HEK293 (cell line): ENCODE measurements at regions not wholly inside any gene's neighbourhood (a gene's known extent, or its start where the extent isn't known, plus 50 kb on each side); places are given as distances from the start of the nearest gene placed in this dataset.

Experiments used
- CTCF ChIA-PET: fragments of 350-600 bp; formaldehyde crosslinking; extraction: SDS; loops from one replicate; lab custom pipeline; 2021; ENCODE audit warnings: antibody characterized with exemption; lab: Yijun Ruan, JAX
- POLR2A ChIA-PET: fragments of 300-600 bp; formaldehyde crosslinking; extraction: SDS; loops from one replicate; lab custom pipeline; 2020; ENCODE audit warnings: antibody characterized with exemption, inconsistent platforms; lab: Yijun Ruan, JAX
- H3K27ac ChIP-seq: fragments of 200-500 bp; sonication (Bioruptor generic); 2 replicates; pipeline ENCODE4 v1.5.1; 2014; ENCODE audit warnings: low read depth, low read length, control low read depth, inconsistent platforms; ENCODE audit errors: extremely low read depth
- H3K36me3 ChIP-seq, 2 experiments: fragments of 200-500 bp in 1 of 2; sonication (Bioruptor generic) in 1 of 2; 1 replicate in 1 of 2; 2 replicates in 1 of 2; pipeline ENCODE4 v1.5.1; 2014 to 2017; ENCODE audit warnings: inconsistent platforms in 2 of 2, low read length in 2 of 2; ENCODE audit not compliant: control insufficient read depth in 2 of 2, insufficient read depth in 1 of 2
- H3K4me1 ChIP-seq: fragments of 200-500 bp; sonication (Bioruptor generic); 2 replicates; pipeline ENCODE4 v1.5.1; 2014; ENCODE audit warnings: mild to moderate bottlenecking, low read length, inconsistent platforms; ENCODE audit not compliant: control insufficient read depth, insufficient read depth
- H3K4me3 ChIP-seq: 2 replicates; pipeline ENCODE4 v1.5.1; 2011; ENCODE audit warnings: low read depth, mild to moderate bottlenecking, control low read depth, low read length, moderate library complexity
- H3K9me3 ChIP-seq: fragments of 200-500 bp; sonication (Bioruptor generic); 2 replicates; pipeline ENCODE4 v1.5.1; 2014; ENCODE audit warnings: low read depth, low read length, inconsistent platforms; ENCODE audit not compliant: control insufficient read depth, insufficient read depth
- ELK4 ChIP-seq: IDR thresholded peaks from 2 replicates; pipeline ENCODE4 v1.6.1; 2011; ENCODE audit warnings: mild to moderate bottlenecking, low read depth, low read length, borderline replicate concordance
- MEIS1 ChIP-seq: sonication (generic); formaldehyde crosslinking; IDR thresholded peaks from 2 replicates; pipeline ENCODE4 v1.8.1; 2022; ENCODE audit warnings: missing genetic modification reagents, mild to moderate bottlenecking, borderline replicate concordance
- OVOL3 ChIP-seq: fragments of 450-650 bp; formaldehyde crosslinking; IDR thresholded peaks from 2 replicates; pipeline ENCODE4 v1.5.1; 2016; ENCODE audit warnings: missing biosample characterization, missing genetic modification characterization
- PRDM1 ChIP-seq: fragments of 450-650 bp; formaldehyde crosslinking; IDR thresholded peaks from 2 replicates; pipeline ENCODE4; 2016; ENCODE audit warnings: missing biosample characterization, missing genetic modification characterization
- SCRT1 ChIP-seq: fragments of 450-650 bp; formaldehyde crosslinking; IDR thresholded peaks from 2 replicates; pipeline ENCODE4 v1.5.1; 2016; ENCODE audit warnings: missing biosample characterization, missing genetic modification characterization, borderline replicate concordance
- TRIM28 ChIP-seq: IDR thresholded peaks from 2 replicates; pipeline ENCODE4 v1.6.1; 2011; ENCODE audit warnings: low read length, control low read depth, borderline replicate concordance
- WT1 ChIP-seq: fragments of 450-650 bp; formaldehyde crosslinking; IDR thresholded peaks from 2 replicates; pipeline ENCODE4 v1.5.1; 2016; ENCODE audit warnings: missing biosample characterization, missing genetic modification characterization
- ZEB2 ChIP-seq: fragments of 450-650 bp; formaldehyde crosslinking; IDR thresholded peaks from 2 replicates; pipeline ENCODE4 v1.5.1; 2016; ENCODE audit warnings: missing biosample characterization, missing genetic modification characterization
- ZNF10 ChIP-seq: fragments of 450-650 bp; formaldehyde crosslinking; IDR thresholded peaks from 2 replicates; pipeline ENCODE4 v1.5.1; 2017; ENCODE audit warnings: missing biosample characterization, missing genetic modification characterization
- ZNF2 ChIP-seq: fragments of 450-650 bp; formaldehyde crosslinking; IDR thresholded peaks from 2 replicates; pipeline ENCODE4 v1.5.1; 2016; ENCODE audit warnings: missing biosample characterization, missing genetic modification characterization
- ZNF292 ChIP-seq: fragments of 450-650 bp; formaldehyde crosslinking; IDR thresholded peaks from 2 replicates; pipeline ENCODE4 v1.5.1; 2016; ENCODE audit warnings: low read depth, missing biosample characterization, missing genetic modification characterization, borderline replicate concordance
- ZNF426 ChIP-seq: fragments of 450-650 bp; formaldehyde crosslinking; IDR thresholded peaks from 2 replicates; pipeline ENCODE4 v1.5.1; 2017; ENCODE audit warnings: missing biosample characterization, missing genetic modification characterization, mild to moderate bottlenecking, inconsistent platforms, moderate library complexity
- ZNF433 ChIP-seq: fragments of 450-650 bp; formaldehyde crosslinking; IDR thresholded peaks from 2 replicates; pipeline ENCODE4 v1.5.1; 2016; ENCODE audit warnings: missing biosample characterization, missing genetic modification characterization, low read depth
- ZNF596 ChIP-seq: fragments of 450-650 bp; IDR thresholded peaks from 2 replicates; pipeline ENCODE4 v1.5.0; 2018; ENCODE audit warnings: missing biosample characterization, mild to moderate bottlenecking, missing genetic modification characterization, moderate library complexity
- ZNF621 ChIP-seq: fragments of 450-650 bp; formaldehyde crosslinking; IDR thresholded peaks from 2 replicates; pipeline ENCODE4 v1.5.1; 2017; ENCODE audit warnings: missing biosample characterization, missing genetic modification characterization
- ZNF701 ChIP-seq: fragments of 450-650 bp; formaldehyde crosslinking; IDR thresholded peaks from 2 replicates; pipeline ENCODE4 v1.5.1; 2016; ENCODE audit warnings: missing biosample characterization, missing genetic modification characterization
- ZNF707 ChIP-seq: fragments of 450-650 bp; formaldehyde crosslinking; IDR thresholded peaks from 2 replicates; pipeline ENCODE4 v1.5.1; 2016; ENCODE audit warnings: missing biosample characterization, missing genetic modification characterization
- ZSCAN30 ChIP-seq: fragments of 450-650 bp; IDR thresholded peaks from 2 replicates; pipeline ENCODE4 v1.5.1; 2018; ENCODE audit warnings: missing biosample characterization, mild to moderate bottlenecking, missing genetic modification characterization, moderate library complexity
- ZXDB ChIP-seq: fragments of 450-650 bp; formaldehyde crosslinking; IDR thresholded peaks from 2 replicates; pipeline ENCODE4 v1.5.1; 2016; ENCODE audit warnings: missing biosample characterization, missing genetic modification characterization
- TF ChIP-seq, protein P1 (sequence below): fragments of 450-650 bp; formaldehyde crosslinking; IDR thresholded peaks from 2 replicates; pipeline ENCODE4 v1.5.1; 2016; ENCODE audit warnings: missing biosample characterization, missing genetic modification characterization
- TF ChIP-seq, protein P2 (sequence below): fragments of 450-650 bp; formaldehyde crosslinking; IDR thresholded peaks from 2 replicates; pipeline ENCODE4 v1.5.1; 2017; ENCODE audit warnings: missing biosample characterization, missing genetic modification characterization
- TF ChIP-seq, protein P3 (sequence below): fragments of 450-650 bp; IDR thresholded peaks from 2 replicates; pipeline ENCODE4 v1.5.1; 2018; ENCODE audit warnings: missing biosample characterization, mild to moderate bottlenecking, missing genetic modification characterization

GRCh38 chr12:131493068-131493826 lies 217.6 kb upstream of the SFSWAP start (continued):
- TF ChIP-seq, protein P1, sequence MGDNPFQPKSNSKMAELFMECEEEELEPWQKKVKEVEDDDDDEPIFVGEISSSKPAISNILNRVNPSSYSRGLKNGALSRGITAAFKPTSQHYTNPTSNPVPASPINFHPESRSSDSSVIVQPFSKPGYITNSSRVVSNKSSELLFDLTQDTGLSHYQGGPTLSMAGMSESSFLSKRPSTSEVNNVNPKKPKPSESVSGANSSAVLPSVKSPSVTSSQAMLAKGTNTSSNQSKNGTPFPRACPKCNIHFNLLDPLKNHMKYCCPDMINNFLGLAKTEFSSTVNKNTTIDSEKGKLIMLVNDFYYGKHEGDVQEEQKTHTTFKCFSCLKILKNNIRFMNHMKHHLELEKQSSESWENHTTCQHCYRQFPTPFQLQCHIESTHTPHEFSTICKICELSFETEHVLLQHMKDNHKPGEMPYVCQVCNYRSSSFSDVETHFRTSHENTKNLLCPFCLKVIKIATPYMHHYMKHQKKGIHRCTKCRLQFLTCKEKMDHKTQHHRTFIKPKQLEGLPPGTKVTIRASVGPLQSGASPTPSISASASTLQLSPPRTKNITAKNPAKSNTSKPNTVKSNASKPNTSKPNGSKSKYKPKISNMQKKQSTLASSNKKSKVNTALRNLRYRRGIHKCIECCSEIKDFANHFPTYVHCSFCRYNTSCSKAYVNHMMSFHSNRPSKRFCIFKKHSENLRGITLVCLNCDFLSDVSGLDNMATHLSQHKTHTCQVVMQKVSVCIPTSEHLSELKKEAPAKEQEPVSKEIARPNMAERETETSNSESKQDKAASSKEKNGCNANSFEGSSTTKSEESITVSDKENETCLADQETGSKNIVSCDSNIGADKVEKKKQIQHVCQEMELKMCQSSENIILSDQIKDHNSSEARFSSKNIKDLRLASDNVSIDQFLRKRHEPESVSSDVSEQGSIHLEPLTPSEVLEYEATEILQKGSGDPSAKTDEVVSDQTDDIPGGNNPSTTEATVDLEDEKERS (tag by site-specific recombination): no peak
- TF ChIP-seq ZNF2 (no peak), ZSCAN30 (tag by site-specific recombination) (no peak), ZNF596 (tag by site-specific recombination) (no peak)
- TF ChIP-seq, all 188 proteins: peak for 0

DNA sequence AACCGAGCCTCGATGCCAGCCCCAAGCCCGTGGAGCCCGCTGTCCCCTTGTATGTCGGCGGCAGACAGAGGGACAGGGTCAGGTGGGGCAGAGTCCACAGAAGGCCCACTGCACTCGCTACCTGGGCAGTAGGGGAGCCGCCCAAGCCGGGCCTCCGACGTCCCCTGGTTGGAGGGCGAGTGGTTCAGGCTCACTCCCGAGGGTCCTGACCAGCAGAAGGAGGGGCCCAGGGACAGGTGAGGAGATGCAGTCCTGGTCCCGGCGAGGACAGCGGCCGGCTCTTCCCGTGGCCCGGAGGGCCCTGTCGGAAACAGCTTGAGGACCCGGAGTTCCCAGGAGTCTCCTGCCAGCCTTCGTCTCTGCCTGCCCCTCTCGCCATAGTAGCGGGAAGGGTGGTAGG lies 216.7 kb upstream of the SFSWAP start:
- Histone ChIP-seq H3K27ac (no peak overlapping the region), H3K9me3 (no peaks in the 10 kb centered on the region), H3K4me3 (no peak overlapping the region), H3K4me1 (no peaks in the 10 kb centered on the region), H3K36me3 (no peaks in the 10 kb centered on the region)
- ChIA-PET CTCF (no interaction called here), POLR2A (no interaction called here)
- TF ChIP-seq ZNF10 (tag by site-specific recombination) (no peak), SCRT1 (tag by site-specific recombination) (no peak), ZNF292 (no peak), ZNF596 (tag by site-specific recombination) (no peak), ELK4 (no peak), ZNF426 (tag by site-specific recombination) (no peak), ZNF621 (tag by site-specific recombination) (no peak), ZNF433 (tag by site-specific recombination) (no peak), ZNF707 (tag by site-specific recombination) (no peak), PRDM1 (no peak), MEIS1 (CRISPR knock-in tag) (no peak), WT1 (tag by site-specific recombination) (no peak), OVOL3 (tag by site-specific recombination) (no peak), ZXDB (tag by site-specific recombination) (no peak), ZNF701 (no peak), ZEB2 (tag by site-specific recombination) (no peak), TRIM28 (no peak)
- TF ChIP-seq, protein P2, sequence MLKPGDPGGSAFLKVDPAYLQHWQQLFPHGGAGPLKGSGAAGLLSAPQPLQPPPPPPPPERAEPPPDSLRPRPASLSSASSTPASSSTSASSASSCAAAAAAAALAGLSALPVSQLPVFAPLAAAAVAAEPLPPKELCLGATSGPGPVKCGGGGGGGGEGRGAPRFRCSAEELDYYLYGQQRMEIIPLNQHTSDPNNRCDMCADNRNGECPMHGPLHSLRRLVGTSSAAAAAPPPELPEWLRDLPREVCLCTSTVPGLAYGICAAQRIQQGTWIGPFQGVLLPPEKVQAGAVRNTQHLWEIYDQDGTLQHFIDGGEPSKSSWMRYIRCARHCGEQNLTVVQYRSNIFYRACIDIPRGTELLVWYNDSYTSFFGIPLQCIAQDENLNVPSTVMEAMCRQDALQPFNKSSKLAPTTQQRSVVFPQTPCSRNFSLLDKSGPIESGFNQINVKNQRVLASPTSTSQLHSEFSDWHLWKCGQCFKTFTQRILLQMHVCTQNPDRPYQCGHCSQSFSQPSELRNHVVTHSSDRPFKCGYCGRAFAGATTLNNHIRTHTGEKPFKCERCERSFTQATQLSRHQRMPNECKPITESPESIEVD: no peak
- TF ChIP-seq, protein P3, sequence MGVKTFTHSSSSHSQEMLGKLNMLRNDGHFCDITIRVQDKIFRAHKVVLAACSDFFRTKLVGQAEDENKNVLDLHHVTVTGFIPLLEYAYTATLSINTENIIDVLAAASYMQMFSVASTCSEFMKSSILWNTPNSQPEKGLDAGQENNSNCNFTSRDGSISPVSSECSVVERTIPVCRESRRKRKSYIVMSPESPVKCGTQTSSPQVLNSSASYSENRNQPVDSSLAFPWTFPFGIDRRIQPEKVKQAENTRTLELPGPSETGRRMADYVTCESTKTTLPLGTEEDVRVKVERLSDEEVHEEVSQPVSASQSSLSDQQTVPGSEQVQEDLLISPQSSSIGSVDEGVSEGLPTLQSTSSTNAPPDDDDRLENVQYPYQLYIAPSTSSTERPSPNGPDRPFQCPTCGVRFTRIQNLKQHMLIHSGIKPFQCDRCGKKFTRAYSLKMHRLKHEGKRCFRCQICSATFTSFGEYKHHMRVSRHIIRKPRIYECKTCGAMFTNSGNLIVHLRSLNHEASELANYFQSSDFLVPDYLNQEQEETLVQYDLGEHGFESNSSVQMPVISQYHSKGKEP (tag by site-specific recombination): no peak
- TF ChIP-seq, all 188 proteins: peak for 0
